Hepatocyte (in vitro differentiated cells): ENCODE measurements at regions not wholly inside any gene's neighbourhood (a gene's known extent, or its start where the extent isn't known, plus 50 kb on each side); places are given as distances from the start of the nearest gene placed in this dataset.

ENCODE experiments used
- EZH2 ChIP-seq: fragments of 200-600 bp; sonication (generic); IDR thresholded peaks from 2 replicates; pipeline ENCODE4 v1.6.1; 2016; ENCODE audit warnings: antibody characterized with exemption, mild to moderate bottlenecking, borderline replicate concordance
- TF ChIP-seq, protein P1 (sequence below): fragments of 200-600 bp; sonication (generic); IDR thresholded peaks from 2 replicates; pipeline ENCODE4 v1.5.1; 2016; ENCODE audit warnings: antibody characterized with exemption, mild to moderate bottlenecking; ENCODE audit not compliant: poor library complexity

DNA sequence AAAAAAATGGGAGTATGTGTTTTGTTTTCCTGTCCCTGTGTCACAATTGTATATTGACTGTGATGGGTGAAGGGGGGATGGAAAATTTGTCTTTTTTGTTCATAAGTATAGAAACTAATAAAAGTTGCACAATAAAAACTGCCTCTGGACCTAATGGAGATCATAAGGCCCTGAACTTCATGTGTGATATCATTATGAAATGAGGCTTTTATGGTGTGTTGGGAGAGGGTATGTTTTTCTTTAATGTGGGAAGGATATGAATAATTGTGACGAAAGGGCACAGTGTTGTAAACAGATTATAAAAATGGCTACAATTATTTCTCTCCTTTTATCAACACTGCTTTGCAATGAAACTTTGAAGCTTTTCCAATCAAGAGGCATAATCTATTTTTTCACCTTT is 1889.3 kb upstream of the CELF4 start:
- TF ChIP-seq, protein P1, sequence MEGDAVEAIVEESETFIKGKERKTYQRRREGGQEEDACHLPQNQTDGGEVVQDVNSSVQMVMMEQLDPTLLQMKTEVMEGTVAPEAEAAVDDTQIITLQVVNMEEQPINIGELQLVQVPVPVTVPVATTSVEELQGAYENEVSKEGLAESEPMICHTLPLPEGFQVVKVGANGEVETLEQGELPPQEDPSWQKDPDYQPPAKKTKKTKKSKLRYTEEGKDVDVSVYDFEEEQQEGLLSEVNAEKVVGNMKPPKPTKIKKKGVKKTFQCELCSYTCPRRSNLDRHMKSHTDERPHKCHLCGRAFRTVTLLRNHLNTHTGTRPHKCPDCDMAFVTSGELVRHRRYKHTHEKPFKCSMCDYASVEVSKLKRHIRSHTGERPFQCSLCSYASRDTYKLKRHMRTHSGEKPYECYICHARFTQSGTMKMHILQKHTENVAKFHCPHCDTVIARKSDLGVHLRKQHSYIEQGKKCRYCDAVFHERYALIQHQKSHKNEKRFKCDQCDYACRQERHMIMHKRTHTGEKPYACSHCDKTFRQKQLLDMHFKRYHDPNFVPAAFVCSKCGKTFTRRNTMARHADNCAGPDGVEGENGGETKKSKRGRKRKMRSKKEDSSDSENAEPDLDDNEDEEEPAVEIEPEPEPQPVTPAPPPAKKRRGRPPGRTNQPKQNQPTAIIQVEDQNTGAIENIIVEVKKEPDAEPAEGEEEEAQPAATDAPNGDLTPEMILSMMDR: no peak
- no peak for TF ChIP-seq EZH2
